SK-N-SH treated with all-trans-retinoic acid at 6 μM for 48 hours (cell line): ENCODE measurements at regions not wholly inside any gene's neighbourhood (a gene's known extent, or its start where the extent isn't known, plus 50 kb on each side); places are given as distances from the start of the nearest gene placed in this dataset.

Experiments used
- BACH2 ChIP-seq: fragments of 250-450 bp; sonication (Bioruptor Pico); IDR thresholded peaks from 2 replicates; pipeline ENCODE4 v1.9.0; 2021; ENCODE audit warnings: mild to moderate bottlenecking, borderline replicate concordance
- CSDC2 ChIP-seq: fragments of 250-450 bp; sonication (Bioruptor Pico); IDR thresholded peaks from 2 replicates; pipeline ENCODE4 v1.5.0; 2020; ENCODE audit warnings: mild to moderate bottlenecking, moderate library complexity
- PPARA ChIP-seq: fragments of 250-450 bp; sonication (Bioruptor Pico); IDR thresholded peaks from 2 replicates; pipeline ENCODE4 v1.5.0; 2020; ENCODE audit warnings: mild to moderate bottlenecking, borderline replicate concordance
- RARB ChIP-seq: fragments of 250-450 bp; sonication (Bioruptor Pico); IDR thresholded peaks from 2 replicates; pipeline ENCODE4 v1.8.0; 2021; ENCODE audit warnings: mild to moderate bottlenecking, moderate library complexity
- TOX ChIP-seq: fragments of 250-450 bp; sonication (Bioruptor Pico); IDR thresholded peaks from 2 replicates; pipeline ENCODE4 v1.8.0; 2021; ENCODE audit warnings: mild to moderate bottlenecking, moderate library complexity, borderline replicate concordance
- ZFP3 ChIP-seq: fragments of 250-450 bp; sonication (Bioruptor Pico); IDR thresholded peaks from 2 replicates; pipeline ENCODE4 v1.5.0; 2020; ENCODE audit warnings: mild to moderate bottlenecking, moderate library complexity
- ZNF565 ChIP-seq: fragments of 450-650 bp; formaldehyde crosslinking; conservative IDR thresholded peaks from 2 replicates; pipeline ENCODE4 v1.5.0; 2020; ENCODE audit warnings: low read depth, mild to moderate bottlenecking, moderate library complexity
- ZNF70 ChIP-seq: fragments of 450-650 bp; formaldehyde crosslinking; IDR thresholded peaks from 2 replicates; pipeline ENCODE4 v1.5.0; 2020; ENCODE audit warnings: mild to moderate bottlenecking, moderate library complexity
- TF ChIP-seq, protein P1 (sequence below): fragments of 250-450 bp; sonication (Bioruptor Pico); IDR thresholded peaks from 2 replicates; pipeline ENCODE4 v1.8.0; 2021; ENCODE audit warnings: low read depth, mild to moderate bottlenecking, moderate library complexity, borderline replicate concordance

DNA sequence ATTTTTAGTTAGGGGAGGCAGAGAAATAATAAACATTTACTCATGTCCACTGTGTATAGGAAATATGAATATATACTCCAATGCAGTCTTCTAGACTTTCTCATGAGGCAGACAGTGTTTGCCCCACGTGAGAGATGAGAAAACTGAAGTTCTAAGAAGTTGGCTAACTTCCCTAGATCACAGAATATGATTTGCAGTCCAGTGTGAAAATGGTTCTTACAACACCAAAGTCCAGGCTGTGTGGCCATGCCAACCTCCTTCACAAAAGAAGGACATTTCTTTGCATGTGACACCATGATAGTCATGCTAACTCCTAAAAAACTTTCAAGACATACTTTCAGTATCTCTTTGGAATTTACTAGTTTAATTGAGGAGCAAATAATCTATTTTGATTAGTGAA lies 143.7 kb downstream of the IRS1 start:
- TF ChIP-seq ZNF565 (no peak), PPARA (no peak), CSDC2 (CRISPR knock-in tag) (no peak), ZFP3 (CRISPR knock-in tag) (no peak), BACH2 (CRISPR knock-in tag) (no peak), RARB (CRISPR knock-in tag) (no peak), TOX (CRISPR knock-in tag) (no peak), ZNF70 (CRISPR knock-in tag) (no peak)
- TF ChIP-seq, protein P1, sequence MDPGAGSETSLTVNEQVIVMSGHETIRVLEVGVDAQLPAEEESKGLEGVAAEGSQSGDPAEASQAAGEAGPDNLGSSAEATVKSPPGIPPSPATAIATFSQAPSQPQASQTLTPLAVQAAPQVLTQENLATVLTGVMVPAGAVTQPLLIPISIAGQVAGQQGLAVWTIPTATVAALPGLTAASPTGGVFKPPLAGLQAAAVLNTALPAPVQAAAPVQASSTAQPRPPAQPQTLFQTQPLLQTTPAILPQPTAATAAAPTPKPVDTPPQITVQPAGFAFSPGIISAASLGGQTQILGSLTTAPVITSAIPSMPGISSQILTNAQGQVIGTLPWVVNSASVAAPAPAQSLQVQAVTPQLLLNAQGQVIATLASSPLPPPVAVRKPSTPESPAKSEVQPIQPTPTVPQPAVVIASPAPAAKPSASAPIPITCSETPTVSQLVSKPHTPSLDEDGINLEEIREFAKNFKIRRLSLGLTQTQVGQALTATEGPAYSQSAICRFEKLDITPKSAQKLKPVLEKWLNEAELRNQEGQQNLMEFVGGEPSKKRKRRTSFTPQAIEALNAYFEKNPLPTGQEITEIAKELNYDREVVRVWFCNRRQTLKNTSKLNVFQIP = no peak
